Activated naive CD4-positive, alpha-beta T cell treated with anti-CD3 and anti-CD28 coated beads, Interleukin-2, amount 50 U/mL, for 72 hours (primary cell): ENCODE measurements at regions not wholly inside any gene's neighbourhood (a gene's known extent, or its start where the extent isn't known, plus 50 kb on each side); places are given as distances from the start of the nearest gene placed in this dataset.

Source experiments
- ATAC-seq, 2 donors: fragments of 150-1000 bp; cut with Tn5 transposase; 2 replicates each; pipeline ENCODE4 v1.10.0; 2021; ENCODE audit warnings: mild to moderate bottlenecking in 2 of 2, moderate library complexity in 2 of 2
- DNase-seq, 2 donors: peaks; one replicate each; pipeline ENCODE4 v3.0.0; 2021 to 2022; ENCODE audit warnings: low spot score in 2 of 2
- H3K27ac Mint-ChIP-seq, 2 donors: one replicate each; pipeline ENCODE4 v1.8.0; 2022; ENCODE audit warnings: mild to moderate bottlenecking in 2 of 2, mixed read lengths in 2 of 2
- H3K36me3 Mint-ChIP-seq, 2 donors: one replicate each; pipeline ENCODE4 v1.8.0; 2022; ENCODE audit warnings: mixed read lengths in 2 of 2
- H3K9me3 Mint-ChIP-seq, 2 donors: one replicate each; pipeline ENCODE4 v1.8.0; 2022; ENCODE audit warnings: mixed read lengths in 2 of 2

DNA sequence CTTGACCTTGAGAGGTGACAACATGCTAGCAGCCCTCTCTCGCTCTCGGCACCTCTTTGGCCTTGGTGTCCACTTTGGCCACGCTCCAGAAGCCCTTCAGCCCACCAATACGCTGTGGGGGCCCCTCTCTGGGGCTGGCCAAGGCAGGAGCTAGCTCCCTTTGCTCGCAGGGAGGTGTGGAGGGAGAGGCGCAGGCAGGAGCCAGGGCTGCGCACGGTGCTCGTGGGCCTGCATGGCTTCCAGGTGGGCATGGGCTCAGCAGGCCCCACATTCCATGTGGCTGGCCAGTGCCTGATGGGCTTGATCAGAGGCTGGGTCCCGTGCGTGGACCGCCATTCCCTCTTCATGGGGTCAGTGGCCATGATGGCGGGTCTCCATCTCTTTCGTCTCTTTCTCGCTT, 1237.0 kb upstream of the USP15 start:
- DNase-seq = no peak
- H3K9me3 Mint-ChIP-seq = peaks cover 16% of the 10 kb centered on the region in 2 donors
- H3K27ac Mint-ChIP-seq = no peak overlapping the region
- no peak for ATAC-seq
- no peaks in the 10 kb centered on the region for H3K36me3 Mint-ChIP-seq

DNA sequence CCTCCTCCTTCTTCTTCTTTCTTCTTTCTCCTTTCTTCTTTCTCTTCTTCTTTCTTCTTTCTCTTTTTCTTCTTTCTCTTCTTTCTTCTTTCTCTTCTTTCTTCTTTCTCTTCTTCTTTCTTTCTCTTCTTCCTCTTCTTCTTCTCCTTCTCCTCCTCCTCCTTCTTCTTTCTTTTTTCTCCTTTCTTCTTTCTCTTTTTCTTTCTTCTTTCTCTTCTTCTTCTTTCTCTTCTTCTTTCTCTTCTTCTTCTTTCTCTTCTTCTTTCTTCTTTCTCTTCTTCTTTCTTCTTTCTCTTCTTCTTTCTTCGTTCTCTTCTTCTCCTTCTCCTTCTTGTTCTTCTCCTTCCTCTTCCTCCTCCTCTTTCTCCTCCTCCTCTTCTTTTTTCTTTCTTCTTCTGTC, 1230.7 kb upstream of the USP15 start:
- peaks cover 7 to 15% of the 10 kb centered on the region in 2 donors for H3K9me3 Mint-ChIP-seq
- peaks cover 0 to 16% of the 10 kb centered on the region in 2 donors for H3K36me3 Mint-ChIP-seq
- H3K27ac Mint-ChIP-seq = no peak overlapping the region
- DNase-seq = no peak
- ATAC-seq = no peak

DNA sequence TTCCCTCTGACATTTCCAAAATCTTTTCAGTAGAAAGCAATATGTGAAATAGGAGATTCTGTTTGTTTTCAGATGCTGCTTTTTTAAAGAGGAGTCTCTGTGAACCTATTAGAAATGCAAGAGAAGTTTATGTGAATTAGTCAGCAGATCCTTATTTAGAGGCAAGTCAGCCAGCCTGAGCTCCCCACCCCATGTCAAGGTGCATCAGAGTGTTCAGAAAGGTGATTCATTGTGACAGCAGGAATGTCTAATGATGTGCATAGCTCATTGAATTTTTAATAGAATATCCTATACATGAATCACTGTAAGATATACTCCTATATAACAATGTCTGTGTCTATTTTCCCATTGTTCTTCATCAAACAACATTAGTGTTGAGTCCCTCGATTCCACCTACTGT, 1222.4 kb upstream of the USP15 start:
- H3K36me3 Mint-ChIP-seq = no peaks in the 10 kb centered on the region
- ATAC-seq (no peak), DNase-seq (no peak)
- no peak overlapping the region for H3K27ac Mint-ChIP-seq
- peaks cover 3 to 9% of the 10 kb centered on the region in 2 donors for H3K9me3 Mint-ChIP-seq

DNA sequence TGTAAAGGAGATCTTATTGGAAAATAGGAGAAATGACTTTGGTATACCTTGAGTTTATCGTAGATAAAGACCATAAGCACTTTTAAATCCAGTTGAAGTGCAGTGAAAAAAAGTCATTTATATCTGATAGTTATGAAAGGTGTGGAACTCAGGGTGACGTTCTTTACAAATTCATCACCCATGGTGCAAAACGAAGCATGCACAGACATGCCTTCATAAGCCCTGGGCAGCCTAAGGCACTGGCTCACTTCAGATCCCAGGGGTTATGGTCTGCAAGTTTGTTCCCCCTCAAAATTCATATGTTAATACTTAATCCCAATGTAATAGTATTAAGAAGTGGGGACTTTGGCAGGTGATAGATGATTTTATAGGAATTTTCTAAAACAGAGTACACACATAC, 1216.4 kb upstream of the USP15 start:
- Mint-ChIP-seq H3K36me3 (no peaks in the 10 kb centered on the region), H3K27ac (no peak overlapping the region), H3K9me3 (peaks cover 11 to 17% of the 10 kb centered on the region in 2 donors)
- ATAC-seq (no peak), DNase-seq (no peak)

DNA sequence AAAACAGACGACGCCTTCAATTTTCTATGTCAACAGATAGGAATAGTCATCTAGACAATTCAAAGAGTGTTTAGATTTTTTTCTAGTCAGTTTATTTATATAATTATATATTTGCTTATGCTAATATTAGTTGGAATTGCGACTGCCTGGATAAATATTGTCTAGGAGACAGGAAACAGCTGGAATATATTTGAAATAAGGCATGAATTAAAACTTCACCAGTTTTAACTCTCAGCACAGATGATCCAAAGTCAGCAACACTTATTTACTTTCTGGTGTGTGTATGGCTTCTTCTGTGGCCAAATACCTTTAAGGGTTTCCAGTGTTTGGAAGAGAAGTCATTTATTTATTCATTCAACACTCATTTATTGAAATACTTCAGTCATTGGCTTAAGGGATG, 1215.4 kb upstream of the USP15 start:
- Mint-ChIP-seq H3K27ac (no peak overlapping the region), H3K9me3 (peaks cover 11 to 17% of the 10 kb centered on the region in 2 donors), H3K36me3 (no peaks in the 10 kb centered on the region)
- no peak for DNase-seq
- no peak for ATAC-seq

DNA sequence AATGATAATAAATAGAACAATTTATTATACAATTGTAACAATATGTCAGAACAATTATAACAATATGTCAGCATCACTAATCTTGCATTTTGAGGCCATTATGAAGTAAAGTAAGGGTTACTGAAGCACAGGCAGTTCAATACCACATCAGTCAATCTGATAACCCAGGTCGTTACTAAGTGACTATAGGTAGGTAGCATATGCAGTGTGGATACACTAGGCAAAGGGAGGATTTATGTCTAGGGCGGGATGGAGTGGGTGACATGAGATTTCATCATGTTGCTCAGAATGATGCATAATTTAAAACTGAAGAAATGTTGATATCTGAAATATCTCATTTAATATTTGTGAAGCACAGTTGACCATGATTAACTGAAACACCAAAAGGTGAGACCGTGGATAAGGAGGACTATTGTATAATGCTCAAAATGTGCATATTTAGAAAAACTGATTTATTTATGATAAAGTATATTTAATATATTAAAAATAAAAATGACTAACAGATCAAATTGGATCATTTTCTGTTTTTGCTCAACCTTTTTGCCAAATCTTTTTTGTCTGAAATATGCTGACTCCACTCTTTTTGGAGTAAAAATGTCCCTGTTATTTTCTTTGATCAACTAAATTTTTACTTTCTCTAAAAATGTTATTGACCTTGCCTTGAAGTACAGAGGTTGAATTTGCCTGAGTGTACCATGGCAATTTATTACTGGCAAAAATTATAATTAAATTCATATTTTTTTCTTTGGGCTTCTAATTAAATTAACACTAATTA, 1189.4 kb upstream of the USP15 start:
- Mint-ChIP-seq H3K36me3 (no peaks in the 10 kb centered on the region), H3K9me3 (peaks cover 0 to 3% of the 10 kb centered on the region in 2 donors)
- DNase-seq = no peak

GRCh38 chr12:61072717-61073116, 1187.5 kb upstream of the USP15 start:
- no peak overlapping the region for H3K27ac Mint-ChIP-seq
- H3K36me3 Mint-ChIP-seq = no peaks in the 10 kb centered on the region
- H3K9me3 Mint-ChIP-seq = no peaks in the 10 kb centered on the region
- no peak for DNase-seq
- ATAC-seq = no peak

More for the DNA sequence above, 1189.4 kb upstream of the USP15 start:
- no peak overlapping the region for H3K27ac Mint-ChIP-seq
- ATAC-seq = no peak

- no peaks in the 10 kb centered on the region for H3K36me3 Mint-ChIP-seq
Observed at GRCh38 chr12:61095111-61095510, 1165.1 kb upstream of the USP15 start.

GRCh38 chr12:61098031-61098580, 1162.1 kb upstream of the USP15 start:
- no peak for ATAC-seq
- H3K9me3 Mint-ChIP-seq = peaks cover 0 to 11% of the 10 kb centered on the region in 2 donors
- no peak overlapping the region for H3K27ac Mint-ChIP-seq
- DNase-seq = no peak
- no peaks in the 10 kb centered on the region for H3K36me3 Mint-ChIP-seq

More at GRCh38 chr12:61095111-61095510, 1165.1 kb upstream of the USP15 start:
- no peak overlapping the region for H3K27ac Mint-ChIP-seq
- H3K9me3 Mint-ChIP-seq = peaks cover 0 to 13% of the 10 kb centered on the region in 2 donors
- ATAC-seq (no peak), DNase-seq (no peak)

GRCh38 chr12:61107118-61107517, 1153.1 kb upstream of the USP15 start:
- no peak overlapping the region for H3K27ac Mint-ChIP-seq
- no peak for ATAC-seq
- DNase-seq = no peak
- H3K36me3 Mint-ChIP-seq = no peaks in the 10 kb centered on the region
- peaks cover 11 to 15% of the 10 kb centered on the region in 2 donors for H3K9me3 Mint-ChIP-seq

- no peak for DNase-seq
- Mint-ChIP-seq H3K27ac (no peak overlapping the region), H3K36me3 (no peaks in the 10 kb centered on the region)
Observed at GRCh38 chr12:61111218-61111617, 1149.0 kb upstream of the USP15 start.

GRCh38 chr12:61137677-61138414, 1122.4 kb upstream of the USP15 start:
- peaks cover 0 to 6% of the 10 kb centered on the region in 2 donors for H3K36me3 Mint-ChIP-seq
- no peak for DNase-seq
- H3K27ac Mint-ChIP-seq = no peak overlapping the region
- no peak for ATAC-seq
- H3K9me3 Mint-ChIP-seq = peaks cover 6 to 21% of the 10 kb centered on the region in 2 donors

More at GRCh38 chr12:61111218-61111617, 1149.0 kb upstream of the USP15 start:
- peaks cover 8 to 22% of the 10 kb centered on the region in 2 donors for H3K9me3 Mint-ChIP-seq
- ATAC-seq = no peak

DNA sequence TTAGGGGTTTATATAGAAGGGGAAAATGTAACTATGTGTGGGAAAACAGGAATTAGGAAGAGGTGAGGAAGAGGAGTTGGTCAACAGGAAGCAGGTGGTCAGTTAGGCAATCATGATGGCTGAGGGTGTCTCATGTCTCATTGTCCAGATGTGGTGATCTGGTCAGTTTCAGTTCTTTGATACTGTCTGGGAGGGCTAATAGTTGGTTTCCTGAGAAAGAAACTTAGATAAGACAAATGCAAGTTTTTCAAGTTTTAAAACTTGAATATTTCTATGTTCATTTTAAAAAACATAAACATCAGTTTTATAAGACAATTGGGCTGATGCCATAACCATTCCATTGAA, 1121.8 kb upstream of the USP15 start:
- H3K27ac Mint-ChIP-seq = no peak overlapping the region
- DNase-seq (no peak), ATAC-seq (no peak)
- peaks cover 0 to 6% of the 10 kb centered on the region in 2 donors for H3K36me3 Mint-ChIP-seq
- peaks cover 6 to 17% of the 10 kb centered on the region in 2 donors for H3K9me3 Mint-ChIP-seq

DNA sequence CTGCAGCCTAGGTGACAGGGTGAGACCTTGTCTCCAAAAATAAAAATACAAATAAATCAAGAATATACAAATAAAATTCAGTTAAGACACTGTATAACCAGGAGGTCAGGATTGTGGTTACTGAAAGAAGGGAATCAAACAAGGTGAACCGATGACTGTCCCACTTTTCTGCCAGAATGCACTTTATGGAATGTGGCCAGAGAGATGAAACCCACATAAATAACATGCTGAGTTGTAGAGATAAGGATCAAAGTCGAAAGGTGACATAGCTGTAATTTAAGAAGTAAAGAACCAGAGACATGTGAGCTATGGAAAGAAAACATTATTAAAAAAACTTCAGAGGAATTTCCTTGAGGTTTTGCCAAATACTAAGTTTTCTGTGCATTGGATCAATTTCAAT, 1098.2 kb upstream of the USP15 start:
- ATAC-seq (no peak), DNase-seq (no peak)
- peaks cover 15 to 25% of the 10 kb centered on the region in 2 donors for H3K9me3 Mint-ChIP-seq
- H3K27ac Mint-ChIP-seq = no peak overlapping the region
- H3K36me3 Mint-ChIP-seq = no peaks in the 10 kb centered on the region

DNA sequence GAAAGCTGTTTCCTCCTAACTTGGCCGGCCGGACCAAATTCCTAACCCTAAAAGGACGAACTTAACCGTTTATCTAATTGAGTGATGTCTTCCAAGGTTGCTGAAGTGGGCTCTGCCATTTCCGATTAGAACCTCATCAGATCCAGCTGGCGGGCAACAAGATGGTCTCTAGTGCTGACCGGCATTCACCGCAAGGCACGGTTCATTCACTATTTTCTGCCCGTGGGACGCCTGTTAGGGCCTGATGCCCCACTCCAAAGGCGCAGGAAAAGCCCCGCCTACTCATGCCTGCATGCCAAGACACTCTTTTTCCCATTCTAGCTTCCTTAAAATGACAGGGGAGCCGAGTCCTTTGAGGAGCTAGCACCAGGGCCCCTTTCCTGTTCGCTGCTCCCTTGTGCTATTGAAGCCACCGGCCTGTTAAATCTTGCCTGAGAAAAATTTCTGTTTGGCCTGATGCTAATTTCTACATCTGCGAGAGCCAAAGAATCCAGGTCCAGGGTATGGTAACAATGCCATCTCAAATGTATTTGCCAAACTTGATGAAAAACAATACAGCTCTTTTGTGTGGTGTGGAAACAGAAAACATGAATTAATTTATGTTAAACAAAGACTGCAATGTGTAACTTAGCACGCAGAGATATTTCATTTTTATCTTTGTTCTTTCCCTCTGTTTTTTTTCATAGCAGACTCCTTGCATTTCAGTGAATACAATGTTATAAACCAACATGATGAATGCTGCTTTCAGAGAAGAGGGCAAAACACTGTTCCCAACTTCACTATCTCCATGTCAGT, 1071.2 kb upstream of the USP15 start:
- H3K9me3 Mint-ChIP-seq = peaks cover 0 to 11% of the 10 kb centered on the region in 2 donors
- H3K27ac Mint-ChIP-seq = no peak overlapping the region
- ATAC-seq (no peak), DNase-seq (no peak)
- H3K36me3 Mint-ChIP-seq = no peaks in the 10 kb centered on the region

DNA sequence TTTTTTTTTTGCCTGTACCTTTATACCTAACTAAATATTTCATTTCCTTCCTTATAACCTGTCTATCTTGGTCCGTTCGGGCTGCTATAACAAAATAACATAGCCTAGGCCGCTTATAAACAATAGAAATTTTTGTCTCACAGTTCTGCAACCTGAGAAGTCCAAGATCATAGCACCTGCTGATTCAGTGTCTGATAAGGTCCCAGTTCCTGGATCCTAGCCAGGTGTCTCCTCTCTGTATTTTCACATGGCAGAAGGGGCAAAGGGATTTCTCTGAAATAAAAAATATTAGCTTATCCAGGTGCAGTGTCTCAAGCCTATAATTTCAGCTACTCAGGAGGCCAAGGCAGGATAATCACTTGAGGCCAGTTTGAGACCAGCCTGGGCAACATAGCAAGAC, 1046.6 kb upstream of the USP15 start:
- ATAC-seq = no peak
- Mint-ChIP-seq H3K9me3 (peaks cover 4 to 12% of the 10 kb centered on the region in 2 donors), H3K36me3 (no peaks in the 10 kb centered on the region), H3K27ac (no peak overlapping the region)
- DNase-seq = no peak

DNA sequence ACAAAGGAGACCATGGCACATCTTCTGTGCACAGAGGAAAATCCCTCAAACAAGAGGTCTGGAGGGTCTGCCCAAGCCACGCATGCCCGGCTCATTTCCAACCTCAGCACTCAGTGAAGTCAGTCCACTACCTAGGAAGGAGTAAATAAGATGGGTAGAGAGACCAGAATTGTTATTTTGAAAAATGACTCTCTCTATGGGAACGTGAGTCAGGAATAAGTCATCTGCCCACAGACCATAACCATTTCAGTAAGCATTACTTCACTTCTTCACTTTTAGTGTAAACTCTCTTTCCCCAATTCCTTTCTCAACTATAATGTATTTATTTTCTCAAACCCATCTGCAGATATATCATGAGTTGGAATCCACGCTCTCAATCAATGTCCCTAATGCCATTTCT, 1039.9 kb upstream of the USP15 start:
- Mint-ChIP-seq H3K9me3 (peaks cover 19 to 25% of the 10 kb centered on the region in 2 donors), H3K36me3 (peaks cover 0 to 11% of the 10 kb centered on the region in 2 donors), H3K27ac (no peak overlapping the region)
- ATAC-seq = no peak
- no peak for DNase-seq
